H9 (cell line): ENCODE measurements at regions not wholly inside any gene's neighbourhood (a gene's known extent, or its start where the extent isn't known, plus 50 kb on each side); places are given as distances from the start of the nearest gene placed in this dataset.

Experiments
- DNase-seq: peaks from one replicate; pipeline ENCODE4 v3.0.0-alpha.2; 2017
- H2AFZ ChIP-seq: one replicate; pipeline ENCODE4 v1.6.1; 2013; ENCODE audit warnings: mild to moderate bottlenecking, low read length, control low read depth, moderate library complexity
- H2AK5ac ChIP-seq: 2 replicates; pipeline ENCODE4 v1.6.1; 2013; ENCODE audit warnings: low read length, control low read depth, mixed read lengths; ENCODE audit not compliant: insufficient read length
- H2BK120ac ChIP-seq: one replicate; pipeline ENCODE4 v1.6.1; 2013; ENCODE audit warnings: low read depth, mild to moderate bottlenecking, low read length, control low read depth, inconsistent platforms; ENCODE audit not compliant: poor library complexity, severe bottlenecking
- H2BK12ac ChIP-seq: 2 replicates; pipeline ENCODE4 v1.6.1; 2013; ENCODE audit warnings: low read length, control low read depth, mixed read lengths, low read depth; ENCODE audit not compliant: insufficient read length
- H2BK15ac ChIP-seq: 2 replicates; pipeline ENCODE4 v1.6.1; 2013; ENCODE audit warnings: low read depth, low read length, control low read depth
- H2BK20ac ChIP-seq: one replicate; pipeline ENCODE4 v1.6.1; 2013; ENCODE audit warnings: low read depth, mild to moderate bottlenecking, low read length, control low read depth, inconsistent platforms; ENCODE audit not compliant: poor library complexity, severe bottlenecking
- H2BK5ac ChIP-seq: 2 replicates; pipeline ENCODE4 v1.6.1; 2013; ENCODE audit warnings: low read length, control low read depth, mixed read lengths; ENCODE audit not compliant: insufficient read length
- H3K14ac ChIP-seq: 2 replicates; pipeline ENCODE4 v1.6.1; 2013; ENCODE audit warnings: low read length, control low read depth; ENCODE audit not compliant: insufficient read depth
- H3K18ac ChIP-seq: 2 replicates; pipeline ENCODE4 v1.6.1; 2013; ENCODE audit warnings: low read depth, mild to moderate bottlenecking, mixed read lengths, low read length, control low read depth; ENCODE audit not compliant: insufficient read length
- H3K23ac ChIP-seq: 2 replicates; pipeline ENCODE4 v1.6.1; 2013; ENCODE audit warnings: low read length, control low read depth, mixed read lengths, low read depth; ENCODE audit not compliant: insufficient read length
- H3K23me2 ChIP-seq: 2 replicates; pipeline ENCODE4 v1.6.1; 2013; ENCODE audit warnings: low read depth, mild to moderate bottlenecking, mixed read lengths, low read length, control low read depth; ENCODE audit not compliant: insufficient read length, poor library complexity, severe bottlenecking
- H3K27ac ChIP-seq: 2 replicates; pipeline ENCODE4 v1.5.1; 2013; ENCODE audit warnings: low read length, control low read depth, mixed read lengths, low read depth; ENCODE audit not compliant: insufficient read length
- H3K27me3 ChIP-seq: 2 replicates; pipeline ENCODE4 v1.6.1; 2013; ENCODE audit warnings: low read length, control low read depth, inconsistent platforms; ENCODE audit not compliant: insufficient read depth
- H3K4ac ChIP-seq: 2 replicates; pipeline ENCODE4 v1.6.1; 2013; ENCODE audit warnings: low read depth, mild to moderate bottlenecking, control low read depth, inconsistent platforms, low read length, moderate library complexity
- H3K4me1 ChIP-seq: 2 replicates; pipeline ENCODE4 v1.6.1; 2013; ENCODE audit warnings: low read length, control low read depth, inconsistent platforms; ENCODE audit not compliant: insufficient read depth
- H3K4me2 ChIP-seq: 2 replicates; pipeline ENCODE4 v1.6.1; 2013; ENCODE audit warnings: low read length, control low read depth, mixed read lengths; ENCODE audit not compliant: insufficient read length, insufficient read depth
- H3K56ac ChIP-seq: 2 replicates; pipeline ENCODE4 v1.6.1; 2013; ENCODE audit warnings: low read depth, mild to moderate bottlenecking, mixed read lengths, low read length, control low read depth; ENCODE audit not compliant: insufficient read length
- H3K79me1 ChIP-seq: 2 replicates; pipeline ENCODE4 v1.6.1; 2013; ENCODE audit warnings: low read depth, mild to moderate bottlenecking, moderate library complexity, low read length, control low read depth, inconsistent platforms; ENCODE audit not compliant: insufficient read depth, poor library complexity, severe bottlenecking
- H3K79me2 ChIP-seq: 2 replicates; pipeline ENCODE4 v1.6.1; 2013; ENCODE audit warnings: low read length, control low read depth, inconsistent platforms; ENCODE audit not compliant: insufficient read depth
- H3K9ac ChIP-seq: 2 replicates; pipeline ENCODE4 v1.6.1; 2013; ENCODE audit warnings: low read length, control low read depth, mixed read lengths; ENCODE audit not compliant: insufficient read length; ENCODE audit errors: extremely low read depth
- H3K9me3 ChIP-seq: one replicate; pipeline ENCODE4 v1.6.1; 2013; ENCODE audit warnings: low read depth, low read length, inconsistent platforms; ENCODE audit not compliant: control insufficient read depth
- H3T11ph ChIP-seq: one replicate; pipeline ENCODE4 v1.6.1; 2013; ENCODE audit warnings: mild to moderate bottlenecking, low read length, control low read depth, inconsistent platforms
- H4K20me1 ChIP-seq: one replicate; pipeline ENCODE4 v1.6.1; 2013; ENCODE audit not compliant: control insufficient read depth, insufficient read length, insufficient read depth
- H4K5ac ChIP-seq: 2 replicates; pipeline ENCODE4 v1.6.1; 2013; ENCODE audit warnings: low read depth, mild to moderate bottlenecking, mixed read lengths, low read length, control low read depth; ENCODE audit not compliant: insufficient read length
- H4K8ac ChIP-seq: replicated peaks from 2 replicates; pipeline ENCODE4 v1.6.1; 2013; ENCODE audit warnings: low read length, control low read depth, mixed read lengths, low read depth; ENCODE audit not compliant: insufficient read length
- H4K91ac ChIP-seq: 2 replicates; pipeline ENCODE4 v1.6.1; 2013; ENCODE audit warnings: low read depth, mild to moderate bottlenecking, moderate library complexity, mixed read lengths, low read length, control low read depth; ENCODE audit not compliant: insufficient read length
- H3K27ac Mint-ChIP-seq, 3 experiments: 2 replicates in 2 of 3; 3 replicates in 1 of 3; pipeline ENCODE4 v1.8.0; 2020 to 2021; ENCODE audit warnings: mixed read lengths in 3 of 3, mild to moderate bottlenecking in 1 of 3, moderate library complexity in 1 of 3
- H3K27me3 Mint-ChIP-seq: 2 replicates; pipeline ENCODE4 v1.8.0; 2021; ENCODE audit warnings: low read depth, mild to moderate bottlenecking, moderate library complexity, mixed read lengths
- H3K36me3 Mint-ChIP-seq, 3 experiments: 2 replicates in 2 of 3; 3 replicates in 1 of 3; pipeline ENCODE4 v1.8.0; 2020 to 2021; ENCODE audit warnings: low read depth in 3 of 3, mixed read lengths in 3 of 3; ENCODE audit not compliant: insufficient read depth in 1 of 3
- H3K4me1 Mint-ChIP-seq, 2 experiments: 2 replicates each; pipeline ENCODE4 v1.8.0; 2020; ENCODE audit warnings: mixed read lengths in 2 of 2
- H3K4me3 Mint-ChIP-seq, 2 experiments: 2 replicates in 1 of 2; 3 replicates in 1 of 2; pipeline ENCODE4 v1.8.0; 2020 to 2021; ENCODE audit warnings: mild to moderate bottlenecking in 2 of 2, mixed read lengths in 2 of 2, moderate library complexity in 1 of 2
- H3K9me3 Mint-ChIP-seq, 2 experiments: 2 replicates in 1 of 2; 3 replicates in 1 of 2; pipeline ENCODE4 v1.8.0; 2020; ENCODE audit warnings: mild to moderate bottlenecking in 2 of 2, mixed read lengths in 2 of 2, moderate library complexity in 1 of 2
- WGBS: extraction: QIAGEN DNeasy Blood & Tissue Kit; methylation state at CpG from one replicate; pipeline ENCODE4 v1.1.7; 2013; ENCODE audit warnings: missing lambda C conversion rate, low lambda C conversion rate, mixed read lengths; ENCODE audit not compliant: insufficient read length; ENCODE audit errors: extremely low coverage; 5-methylcytosine and 5-hydroxymethylcytosine counted together
- TF ChIP-seq, protein P1 (sequence below): fragments of 200-600 bp; sonication (generic); conservative IDR thresholded peaks from 3 replicates; pipeline ENCODE4 v1.8.0; 2021; ENCODE audit warnings: antibody characterized with exemption, mild to moderate bottlenecking

DNA sequence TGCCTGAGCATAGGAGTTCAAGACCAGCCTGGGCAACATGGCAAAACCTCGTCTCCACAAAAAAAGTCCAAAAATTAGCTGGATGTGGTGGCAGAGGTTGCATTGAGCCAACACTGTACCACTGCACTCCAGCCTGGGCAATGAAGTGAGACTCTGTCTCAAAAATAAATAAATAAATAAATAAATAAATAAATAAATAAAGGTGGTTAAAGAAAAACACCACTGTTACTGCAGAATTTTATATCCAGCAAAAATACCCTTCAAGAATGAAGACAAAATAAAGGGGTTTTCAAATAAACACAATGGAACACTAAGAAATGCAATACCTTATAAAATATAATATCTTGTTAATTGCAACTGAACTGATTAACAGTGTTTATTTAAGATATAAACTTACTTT lies 150.2 kb upstream of the TBCA start:
- no peak for DNase-seq
- H3K9me3 ChIP-seq = no peaks in the 10 kb centered on the region
- peaks cover 3% of the 10 kb centered on the region; the same call in 1 of the 2 replicates for H3K4me1 ChIP-seq
- H3K27me3 ChIP-seq = no peaks in the 10 kb centered on the region
- WGBS = no CpG with 5 or more reads among the region's 1 CpG
- no peak overlapping the region for H2BK120ac ChIP-seq
- H3K9me3 Mint-ChIP-seq = no peaks in the 10 kb centered on the region
- H3K27me3 Mint-ChIP-seq = peaks cover 56% of the 10 kb centered on the region
- no peak overlapping the region for H3K27ac Mint-ChIP-seq
- H3K36me3 Mint-ChIP-seq = no peaks in the 10 kb centered on the region; a peak in 1 of 7 replicates
- TF ChIP-seq, protein P1, sequence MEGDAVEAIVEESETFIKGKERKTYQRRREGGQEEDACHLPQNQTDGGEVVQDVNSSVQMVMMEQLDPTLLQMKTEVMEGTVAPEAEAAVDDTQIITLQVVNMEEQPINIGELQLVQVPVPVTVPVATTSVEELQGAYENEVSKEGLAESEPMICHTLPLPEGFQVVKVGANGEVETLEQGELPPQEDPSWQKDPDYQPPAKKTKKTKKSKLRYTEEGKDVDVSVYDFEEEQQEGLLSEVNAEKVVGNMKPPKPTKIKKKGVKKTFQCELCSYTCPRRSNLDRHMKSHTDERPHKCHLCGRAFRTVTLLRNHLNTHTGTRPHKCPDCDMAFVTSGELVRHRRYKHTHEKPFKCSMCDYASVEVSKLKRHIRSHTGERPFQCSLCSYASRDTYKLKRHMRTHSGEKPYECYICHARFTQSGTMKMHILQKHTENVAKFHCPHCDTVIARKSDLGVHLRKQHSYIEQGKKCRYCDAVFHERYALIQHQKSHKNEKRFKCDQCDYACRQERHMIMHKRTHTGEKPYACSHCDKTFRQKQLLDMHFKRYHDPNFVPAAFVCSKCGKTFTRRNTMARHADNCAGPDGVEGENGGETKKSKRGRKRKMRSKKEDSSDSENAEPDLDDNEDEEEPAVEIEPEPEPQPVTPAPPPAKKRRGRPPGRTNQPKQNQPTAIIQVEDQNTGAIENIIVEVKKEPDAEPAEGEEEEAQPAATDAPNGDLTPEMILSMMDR = no peak
- no peak overlapping the region for H3K4me3 Mint-ChIP-seq
- H3K14ac ChIP-seq = no peak overlapping the region
- H2AK5ac ChIP-seq = no peak overlapping the region
- no peak overlapping the region for H2BK20ac ChIP-seq
- no peak overlapping the region for H3K27ac ChIP-seq
- H3K79me1 ChIP-seq = no peaks in the 10 kb centered on the region
- H2BK12ac ChIP-seq = no peak overlapping the region
- H3K79me2 ChIP-seq = no peaks in the 10 kb centered on the region
- no peak overlapping the region for H2BK5ac ChIP-seq
- H3K56ac ChIP-seq = no peak overlapping the region
- H2BK15ac ChIP-seq = no peak overlapping the region
- no peaks in the 10 kb centered on the region for H3K23me2 ChIP-seq
- H3K4me2 ChIP-seq = no peak overlapping the region
- no peak overlapping the region for H4K8ac ChIP-seq
- no peak overlapping the region for H3K23ac ChIP-seq
- no peak overlapping the region for H3K9ac ChIP-seq
- no peaks in the 10 kb centered on the region for H4K20me1 ChIP-seq
- no peak overlapping the region for H3K18ac ChIP-seq
- no peak overlapping the region for H3T11ph ChIP-seq
- H3K4me1 Mint-ChIP-seq = peaks cover 14 to 27% of the 10 kb centered on the region in 2 experiments
- H3K4ac ChIP-seq = no peak overlapping the region
- no peak overlapping the region for H2AFZ ChIP-seq
- no peak overlapping the region for H4K5ac ChIP-seq
- H4K91ac ChIP-seq = no peak overlapping the region
